Activated naive CD4-positive, alpha-beta T cell treated with Interleukin-2 at 50 U/mL for 16 hours (primary cell): ENCODE measurements at regions not wholly inside any gene's neighbourhood (a gene's known extent, or its start where the extent isn't known, plus 50 kb on each side); places are given as distances from the start of the nearest gene placed in this dataset.
"Not testable (repeated sequence)": the region's sequence is repeated elsewhere in the genome, so short reads cannot be mapped to it uniquely, and the experiment has no call there.

Experiments
- DNase-seq: peaks from one replicate; pipeline ENCODE4 v3.0.0-alpha.2; 2020

- DNase-seq: no peak
Observed at GRCh38 chr6:167208819-167209576, 51.2 kb upstream of the GPR31 start.

GRCh38 chr6:167209577-167209975 lies 51.8 kb upstream of the GPR31 start:
- DNase-seq: no peak

GRCh38 chr6:167210375-167211294 lies 52.9 kb upstream of the GPR31 start:
- no peak for DNase-seq

GRCh38 chr6:167211295-167211648 lies 53.5 kb upstream of the GPR31 start:
- no peak for DNase-seq

- DNase-seq: no peak
Observed at GRCh38 chr6:167211881-167212712, 54.3 kb upstream of the GPR31 start.

- DNase-seq: no peak
Observed at GRCh38 chr6:167212713-167213005, 54.9 kb upstream of the GPR31 start.

- no peak for DNase-seq
Observed at GRCh38 chr6:167214206-167214605, 56.4 kb upstream of the GPR31 start.

- DNase-seq: not testable (repeated sequence)
Observed at GRCh38 chr6:167215429-167216250, 57.9 kb upstream of the GPR31 start.

- not testable (repeated sequence) for DNase-seq
Observed at GRCh38 chr6:167216390-167217050, 58.7 kb upstream of the GPR31 start.

GRCh38 chr6:167217073-167217472 lies 59.3 kb upstream of the GPR31 start:
- not testable (repeated sequence) for DNase-seq

GRCh38 chr6:167217951-167218759 lies 60.4 kb upstream of the GPR31 start:
- DNase-seq: peak; percentile 43

GRCh38 chr6:167219079-167219478 lies 61.3 kb upstream of the GPR31 start:
- DNase-seq: not testable (repeated sequence)

- no peak for DNase-seq
Observed at GRCh38 chr6:167219967-167220512, 62.3 kb upstream of the GPR31 start.

GRCh38 chr6:167221400-167222201 lies 63.8 kb upstream of the GPR31 start:
- no peak for DNase-seq

GRCh38 chr6:167225566-167226382 lies 65.3 kb upstream of the UNC93A start:
- DNase-seq: not testable (repeated sequence)

- DNase-seq: no peak
Observed at GRCh38 chr6:167226383-167226685, 64.8 kb upstream of the UNC93A start.

GRCh38 chr6:167226791-167227190 lies 64.3 kb upstream of the UNC93A start:
- no peak for DNase-seq

GRCh38 chr6:167227984-167228383 lies 63.1 kb upstream of the UNC93A start:
- DNase-seq: no peak

GRCh38 chr6:167229586-167229985 lies 61.5 kb upstream of the UNC93A start:
- no peak for DNase-seq
